ENCODE measurements at regions not wholly inside any gene's neighbourhood (a gene's known extent, or its start where the extent isn't known, plus 50 kb on each side); places are given as distances from the start of the nearest gene placed in this dataset.

DNA sequence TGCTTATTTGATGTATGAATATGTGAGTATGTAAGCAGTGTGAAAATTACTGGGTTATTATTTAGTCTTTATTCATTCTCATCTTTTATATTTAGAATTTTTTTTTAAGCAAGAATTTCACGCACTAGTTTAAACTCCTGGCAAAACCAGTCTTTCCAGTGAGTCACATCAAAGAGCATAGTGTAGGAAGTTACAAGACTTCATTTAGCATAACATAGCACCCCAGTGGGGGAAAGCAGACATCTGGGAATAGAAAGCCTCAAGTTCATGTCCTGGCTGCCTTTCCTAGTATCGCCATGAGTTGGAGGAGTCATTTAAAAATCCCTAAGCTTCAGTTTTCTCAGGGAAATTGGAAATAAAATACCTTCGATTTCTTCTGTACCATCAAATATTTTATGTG, 408.3 kb downstream of the NUP35 start:
- dilution Hi-C loops (cut with MboI; ENCODE audit: extremely low pct_ligation_motif_present, low sequenced_read_pairs) = no loop called here
- no peak overlapping the region for H2AFZ ChIP-seq (ENCODE audit: control insufficient read depth, low read length)
- no peak overlapping the region for H3K4me2 ChIP-seq (ENCODE audit: control insufficient read depth, extremely low read depth, insufficient read depth, low read depth, low read length)
- TF ChIP-seq, protein P1, sequence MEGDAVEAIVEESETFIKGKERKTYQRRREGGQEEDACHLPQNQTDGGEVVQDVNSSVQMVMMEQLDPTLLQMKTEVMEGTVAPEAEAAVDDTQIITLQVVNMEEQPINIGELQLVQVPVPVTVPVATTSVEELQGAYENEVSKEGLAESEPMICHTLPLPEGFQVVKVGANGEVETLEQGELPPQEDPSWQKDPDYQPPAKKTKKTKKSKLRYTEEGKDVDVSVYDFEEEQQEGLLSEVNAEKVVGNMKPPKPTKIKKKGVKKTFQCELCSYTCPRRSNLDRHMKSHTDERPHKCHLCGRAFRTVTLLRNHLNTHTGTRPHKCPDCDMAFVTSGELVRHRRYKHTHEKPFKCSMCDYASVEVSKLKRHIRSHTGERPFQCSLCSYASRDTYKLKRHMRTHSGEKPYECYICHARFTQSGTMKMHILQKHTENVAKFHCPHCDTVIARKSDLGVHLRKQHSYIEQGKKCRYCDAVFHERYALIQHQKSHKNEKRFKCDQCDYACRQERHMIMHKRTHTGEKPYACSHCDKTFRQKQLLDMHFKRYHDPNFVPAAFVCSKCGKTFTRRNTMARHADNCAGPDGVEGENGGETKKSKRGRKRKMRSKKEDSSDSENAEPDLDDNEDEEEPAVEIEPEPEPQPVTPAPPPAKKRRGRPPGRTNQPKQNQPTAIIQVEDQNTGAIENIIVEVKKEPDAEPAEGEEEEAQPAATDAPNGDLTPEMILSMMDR (optimal IDR thresholded peaks at IDR 0.05 in 1 of 3, IDR thresholded peaks at IDR 0.05 in 1 of 3, conservative IDR thresholded peaks at IDR 0.05 in 1 of 3; ENCODE audit: extremely low read depth in 1 of 3, insufficient read depth in 2 of 3, low read length in 3 of 3) = no peak
- no peak for TF ChIP-seq EZH2 (IDR thresholded peaks at IDR 0.05; ENCODE audit: low read length)
- H3K27me3 ChIP-seq (ENCODE audit: control insufficient read depth, extremely low read depth, insufficient read depth, low read length) = no peaks in the 10 kb centered on the region
- no peak overlapping the region for H3K27ac ChIP-seq (ENCODE audit: control insufficient read depth, insufficient read depth, low read length)
- H3K4me3 ChIP-seq (ENCODE audit: control insufficient read depth in 2 of 3, extremely low read depth in 1 of 3, insufficient read depth in 2 of 3, low read depth in 1 of 3, low read length in 3 of 3) = no peak overlapping the region
- no peaks in the 10 kb centered on the region for H3K9me3 ChIP-seq (ENCODE audit: control insufficient read depth, low read depth, low read length)
- H3K4me1 ChIP-seq (ENCODE audit: control insufficient read depth, extremely low read depth, insufficient read depth, low read length) = no peaks in the 10 kb centered on the region
- H4K20me1 ChIP-seq (ENCODE audit: control insufficient read depth, extremely low read depth, insufficient read depth, low read length) = no peaks in the 10 kb centered on the region
- no peaks in the 10 kb centered on the region for H3K36me3 ChIP-seq (ENCODE audit: control insufficient read depth in 2 of 2, extremely low read depth in 1 of 2, insufficient read depth in 2 of 2, low read length in 2 of 2)
- no peaks in the 10 kb centered on the region for H3K79me2 ChIP-seq (ENCODE audit: control insufficient read depth, insufficient read depth, low read length)
- FAIRE-seq (no peak), DNase-seq (ENCODE audit: low read depth, low spot score) (no peak)
- H3K9me1 ChIP-seq (ENCODE audit: control insufficient read depth, extremely low read depth, insufficient read depth, low read length) = no peaks in the 10 kb centered on the region
- no peak overlapping the region for H3K9ac ChIP-seq (ENCODE audit: control insufficient read depth, extremely low read depth, insufficient read depth, low read length)

DNA sequence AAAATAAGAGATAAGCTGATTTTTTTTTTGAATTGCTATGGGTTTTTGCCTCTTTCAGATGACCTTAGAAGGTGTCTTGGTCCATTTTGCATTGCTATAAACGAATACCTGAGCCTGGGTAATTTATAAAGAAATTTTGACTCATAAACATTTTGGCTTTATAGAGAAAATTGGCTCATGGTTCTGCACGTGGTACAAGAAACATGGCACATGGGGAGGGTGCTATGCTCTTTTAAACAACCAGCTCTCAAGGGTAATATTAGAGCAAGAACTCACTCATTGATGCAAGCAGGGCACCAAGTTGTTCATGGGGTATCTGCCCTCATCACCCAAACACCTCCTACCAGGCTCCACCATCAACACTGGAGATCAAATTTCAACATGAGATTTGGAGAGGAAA, 408.8 kb downstream of the NUP35 start:
- Histone ChIP-seq H2AFZ (ENCODE audit: control insufficient read depth, low read length) (no peak overlapping the region), H3K36me3 (ENCODE audit: control insufficient read depth in 2 of 2, extremely low read depth in 1 of 2, insufficient read depth in 2 of 2, low read length in 2 of 2) (no peaks in the 10 kb centered on the region), H3K4me1 (ENCODE audit: control insufficient read depth, extremely low read depth, insufficient read depth, low read length) (no peaks in the 10 kb centered on the region), H3K27ac (ENCODE audit: control insufficient read depth, insufficient read depth, low read length) (no peak overlapping the region), H3K79me2 (ENCODE audit: control insufficient read depth, insufficient read depth, low read length) (no peaks in the 10 kb centered on the region), H3K9me1 (ENCODE audit: control insufficient read depth, extremely low read depth, insufficient read depth, low read length) (no peaks in the 10 kb centered on the region), H3K4me3 (ENCODE audit: control insufficient read depth in 2 of 3, extremely low read depth in 1 of 3, insufficient read depth in 2 of 3, low read depth in 1 of 3, low read length in 3 of 3) (no peak overlapping the region), H3K4me2 (ENCODE audit: control insufficient read depth, extremely low read depth, insufficient read depth, low read depth, low read length) (no peak overlapping the region), H4K20me1 (ENCODE audit: control insufficient read depth, extremely low read depth, insufficient read depth, low read length) (no peaks in the 10 kb centered on the region), H3K9me3 (ENCODE audit: control insufficient read depth, low read depth, low read length) (no peaks in the 10 kb centered on the region), H3K9ac (ENCODE audit: control insufficient read depth, extremely low read depth, insufficient read depth, low read length) (no peak overlapping the region), H3K27me3 (ENCODE audit: control insufficient read depth, extremely low read depth, insufficient read depth, low read length) (no peaks in the 10 kb centered on the region)
- no peak for FAIRE-seq
- TF ChIP-seq EZH2 (IDR thresholded peaks at IDR 0.05; ENCODE audit: low read length) = no peak
- TF ChIP-seq, protein P1 (optimal IDR thresholded peaks at IDR 0.05 in 1 of 3, IDR thresholded peaks at IDR 0.05 in 1 of 3, conservative IDR thresholded peaks at IDR 0.05 in 1 of 3; ENCODE audit: extremely low read depth in 1 of 3, insufficient read depth in 2 of 3, low read length in 3 of 3) = no peak
- dilution Hi-C loops (cut with MboI; ENCODE audit: extremely low pct_ligation_motif_present, low sequenced_read_pairs) = no loop called here
- DNase-seq (ENCODE audit: low read depth, low spot score) = no peak

Data from keratinocyte (primary cell).